ENCODE measurements at regions not wholly inside any gene's neighbourhood (a gene's known extent, or its start where the extent isn't known, plus 50 kb on each side); places are given as distances from the start of the nearest gene placed in this dataset.

- Histone ChIP-seq H3K4me2 (ENCODE audit: extremely low read depth, insufficient read depth, low read length) (no peak overlapping the region), H2AFZ (ENCODE audit: low read length) (no peak overlapping the region)
- TF ChIP-seq CTCF (conservative IDR thresholded peaks at IDR 0.05 in 1 of 2, IDR thresholded peaks at IDR 0.05 in 1 of 2; ENCODE audit: low read depth in 1 of 2, low read length in 2 of 2) = no peak
- no peak for TF ChIP-seq EZH2 (IDR thresholded peaks at IDR 0.05; ENCODE audit: low read length, missing control alignments)
These were observed 176.0 kb downstream of the ESRRB start for GRCh38 chr14:76551906-76552305.

GRCh38 chr14:76564471-76565422 lies 188.8 kb downstream of the ESRRB start:
- no peak for DNase-seq (ENCODE audit: low read depth in 2 of 2)
- Histone ChIP-seq H3K27me3 (ENCODE audit: control insufficient read depth, insufficient read depth, low read length) (no peaks in the 10 kb centered on the region), H3K4me1 (ENCODE audit: control insufficient read depth, extremely low read depth, insufficient read depth, low read length) (no peaks in the 10 kb centered on the region), H3K9me3 (ENCODE audit: control insufficient read depth, insufficient read depth, low read depth, low read length) (no peaks in the 10 kb centered on the region), H3K36me3 (ENCODE audit: control insufficient read depth, insufficient read depth, low read length) (no peaks in the 10 kb centered on the region), H4K20me1 (ENCODE audit: control insufficient read depth, extremely low read depth, insufficient read depth, low read length) (no peaks in the 10 kb centered on the region), H3K27ac (ENCODE audit: insufficient read depth, low read length) (no peak overlapping the region), H2AFZ (ENCODE audit: low read length) (no peak overlapping the region), H3K9ac (ENCODE audit: insufficient read depth, low read length) (no peak overlapping the region), H3K4me3 (replicated peaks in 1 of 4; ENCODE audit: control extremely low read depth in 1 of 4, insufficient read depth in 1 of 4, low read depth in 3 of 4, low read length in 4 of 4) (no peak overlapping the region), H3K4me2 (ENCODE audit: extremely low read depth, insufficient read depth, low read length) (no peak overlapping the region), H3K79me2 (ENCODE audit: control insufficient read depth, insufficient read depth, low read length) (no peaks in the 10 kb centered on the region)
- no peak for TF ChIP-seq CTCF (conservative IDR thresholded peaks at IDR 0.05 in 1 of 2, IDR thresholded peaks at IDR 0.05 in 1 of 2; ENCODE audit: low read depth in 1 of 2, low read length in 2 of 2)
- no peak for TF ChIP-seq EZH2 (IDR thresholded peaks at IDR 0.05; ENCODE audit: low read length, missing control alignments)

More at GRCh38 chr14:76551906-76552305, 176.0 kb downstream of the ESRRB start:
- H3K4me3 ChIP-seq (replicated peaks in 1 of 4; ENCODE audit: control extremely low read depth in 1 of 4, insufficient read depth in 1 of 4, low read depth in 3 of 4, low read length in 4 of 4) = no peak overlapping the region
- no peaks in the 10 kb centered on the region for H3K4me1 ChIP-seq (ENCODE audit: control insufficient read depth, extremely low read depth, insufficient read depth, low read length)
- no peaks in the 10 kb centered on the region for H4K20me1 ChIP-seq (ENCODE audit: control insufficient read depth, extremely low read depth, insufficient read depth, low read length)
- no peaks in the 10 kb centered on the region for H3K79me2 ChIP-seq (ENCODE audit: control insufficient read depth, insufficient read depth, low read length)
- H3K36me3 ChIP-seq (ENCODE audit: control insufficient read depth, insufficient read depth, low read length) = no peaks in the 10 kb centered on the region
- no peak overlapping the region for H3K9ac ChIP-seq (ENCODE audit: insufficient read depth, low read length)
- no peak overlapping the region for H3K27ac ChIP-seq (ENCODE audit: insufficient read depth, low read length)
- H3K9me3 ChIP-seq (ENCODE audit: control insufficient read depth, insufficient read depth, low read depth, low read length) = no peaks in the 10 kb centered on the region
- no peak for DNase-seq (ENCODE audit: low read depth in 2 of 2)
- no peaks in the 10 kb centered on the region for H3K27me3 ChIP-seq (ENCODE audit: control insufficient read depth, insufficient read depth, low read length)

- no peaks in the 10 kb centered on the region for H3K4me1 ChIP-seq (ENCODE audit: control insufficient read depth, extremely low read depth, insufficient read depth, low read length)
- H2AFZ ChIP-seq (ENCODE audit: low read length) = no peak overlapping the region
- TF ChIP-seq CTCF (conservative IDR thresholded peaks at IDR 0.05 in 1 of 2, IDR thresholded peaks at IDR 0.05 in 1 of 2; ENCODE audit: low read depth in 1 of 2, low read length in 2 of 2) (no peak), EZH2 (IDR thresholded peaks at IDR 0.05; ENCODE audit: low read length, missing control alignments) (no peak)
- H3K9me3 ChIP-seq (ENCODE audit: control insufficient read depth, insufficient read depth, low read depth, low read length) = no peaks in the 10 kb centered on the region
- no peak for DNase-seq (ENCODE audit: low read depth in 2 of 2)
- H3K27ac ChIP-seq (ENCODE audit: insufficient read depth, low read length) = no peak overlapping the region
- no peaks in the 10 kb centered on the region for H3K79me2 ChIP-seq (ENCODE audit: control insufficient read depth, insufficient read depth, low read length)
- H3K36me3 ChIP-seq (ENCODE audit: control insufficient read depth, insufficient read depth, low read length) = no peaks in the 10 kb centered on the region
- no peak overlapping the region for H3K4me3 ChIP-seq (replicated peaks in 1 of 4; ENCODE audit: control extremely low read depth in 1 of 4, insufficient read depth in 1 of 4, low read depth in 3 of 4, low read length in 4 of 4)
- H3K4me2 ChIP-seq (ENCODE audit: extremely low read depth, insufficient read depth, low read length) = no peak overlapping the region
- no peaks in the 10 kb centered on the region for H4K20me1 ChIP-seq (ENCODE audit: control insufficient read depth, extremely low read depth, insufficient read depth, low read length)
- no peaks in the 10 kb centered on the region for H3K27me3 ChIP-seq (ENCODE audit: control insufficient read depth, insufficient read depth, low read length)
- no peak overlapping the region for H3K9ac ChIP-seq (ENCODE audit: insufficient read depth, low read length)
These were observed 190.5 kb downstream of the ESRRB start for GRCh38 chr14:76566439-76566838.

All from fibroblast of lung (primary cell).